WTC11 (cell line): ENCODE measurements at regions not wholly inside any gene's neighbourhood (a gene's known extent, or its start where the extent isn't known, plus 50 kb on each side); places are given as distances from the start of the nearest gene placed in this dataset.

Experiments
- ATAC-seq: fragments of 200-7000 bp; cut with Tn5 transposase; 2 replicates; pipeline ENCODE4 v1.10.0; 2021; ENCODE audit warnings: mild to moderate bottlenecking, moderate library complexity
- CTCF ChIA-PET: fragments of 300-600 bp; sonication (Branson Sonifier 250); formaldehyde crosslinking; loops from one replicate; lab custom pipeline; 2021; ENCODE audit warnings: antibody characterized with exemption; lab: Charles Lee
- POLR2A ChIA-PET: fragments of 350-600 bp; sonication (Branson Sonifier 250); formaldehyde crosslinking; loops from one replicate; lab custom pipeline; 2021; ENCODE audit warnings: antibody characterized with exemption; lab: Charles Lee
- DNase-seq: peaks from one replicate; pipeline ENCODE4 v3.0.0; 2021; ENCODE audit warnings: low spot score
- H3K27ac Mint-ChIP-seq: 2 replicates; pipeline ENCODE4 v1.8.0; 2021; ENCODE audit warnings: mixed read lengths
- H3K27me3 Mint-ChIP-seq: 2 replicates; pipeline ENCODE4 v1.8.0; 2021; ENCODE audit warnings: low read depth, mild to moderate bottlenecking, moderate library complexity, mixed read lengths
- H3K36me3 Mint-ChIP-seq: 2 replicates; pipeline ENCODE4 v1.8.0; 2021; ENCODE audit warnings: mixed read lengths
- H3K4me1 Mint-ChIP-seq: 2 replicates; pipeline ENCODE4 v1.8.0; 2022; ENCODE audit warnings: mixed read lengths
- H3K4me3 Mint-ChIP-seq: 2 replicates; pipeline ENCODE4 v1.8.0; 2021; ENCODE audit warnings: mild to moderate bottlenecking, moderate library complexity, mixed read lengths
- H3K9me3 Mint-ChIP-seq: 2 replicates; pipeline ENCODE4 v1.8.0; 2021; ENCODE audit warnings: mixed read lengths
- CREB1 ChIP-seq: sonication (generic); formaldehyde crosslinking; IDR thresholded peaks from 2 replicates; pipeline ENCODE4 v1.8.0; 2023; ENCODE audit warnings: mild to moderate bottlenecking, missing genetic modification reagents
- ETV6 ChIP-seq: sonication (generic); formaldehyde crosslinking; IDR thresholded peaks from 2 replicates; pipeline ENCODE4 v1.8.1; 2022; ENCODE audit warnings: mild to moderate bottlenecking, missing genetic modification reagents
- FOXJ3 ChIP-seq: sonication (generic); formaldehyde crosslinking; IDR thresholded peaks from 2 replicates; pipeline ENCODE4 v1.9.0; 2021; ENCODE audit warnings: missing genetic modification reagents, mild to moderate bottlenecking, borderline replicate concordance
- IRF2 ChIP-seq: sonication (generic); formaldehyde crosslinking; IDR thresholded peaks from 2 replicates; pipeline ENCODE4 v1.8.0; 2022; ENCODE audit warnings: low read depth, missing genetic modification reagents, borderline replicate concordance
- MYBL2 ChIP-seq: sonication (generic); formaldehyde crosslinking; IDR thresholded peaks from 2 replicates; pipeline ENCODE4 v1.8.1; 2023; ENCODE audit warnings: mild to moderate bottlenecking, moderate library complexity, missing genetic modification reagents
- NR2C2 ChIP-seq: sonication (generic); formaldehyde crosslinking; IDR thresholded peaks from 2 replicates; pipeline ENCODE4 v1.8.0; 2022; ENCODE audit warnings: mild to moderate bottlenecking, missing genetic modification reagents
- RELA ChIP-seq: sonication (generic); formaldehyde crosslinking; IDR thresholded peaks from 2 replicates; pipeline ENCODE4 v1.8.1; 2022; ENCODE audit warnings: missing genetic modification reagents, mild to moderate bottlenecking, borderline replicate concordance
- ZNF423 ChIP-seq: fragments of 250-450 bp; sonication (Bioruptor Pico); IDR thresholded peaks from 2 replicates; pipeline ENCODE4 v2.1.2; 2022; ENCODE audit warnings: mild to moderate bottlenecking, moderate library complexity
- TF ChIP-seq, protein P1 (sequence below): fragments of 250-450 bp; sonication (Bioruptor Pico); IDR thresholded peaks from 2 replicates; pipeline ENCODE4 v1.9.0; 2021; ENCODE audit warnings: mild to moderate bottlenecking, borderline replicate concordance
- TF ChIP-seq, protein P2 (sequence below): sonication (generic); formaldehyde crosslinking; IDR thresholded peaks from 2 replicates; pipeline ENCODE4 v1.8.1; 2022; ENCODE audit warnings: low read depth, missing genetic modification reagents, borderline replicate concordance
- TF ChIP-seq, protein P3 (sequence below): fragments of 250-450 bp; sonication (Bioruptor Pico); IDR thresholded peaks from 2 replicates; pipeline ENCODE4 v1.8.0; 2021; ENCODE audit warnings: mild to moderate bottlenecking
- TF ChIP-seq, protein P4 (sequence below): sonication (generic); formaldehyde crosslinking; IDR thresholded peaks from 2 replicates; pipeline ENCODE4 v1.8.1; 2022; ENCODE audit warnings: mild to moderate bottlenecking, moderate library complexity, missing genetic modification reagents
- TF ChIP-seq, protein P5 (sequence below): sonication (generic); formaldehyde crosslinking; IDR thresholded peaks from 2 replicates; pipeline ENCODE4 v1.8.1; 2023; ENCODE audit warnings: mild to moderate bottlenecking, moderate library complexity, missing genetic modification reagents
- TF ChIP-seq, protein P6 (sequence below): sonication (generic); formaldehyde crosslinking; conservative IDR thresholded peaks from 2 replicates; pipeline ENCODE4 v1.8.1; 2023; ENCODE audit warnings: mild to moderate bottlenecking, low read depth, missing genetic modification reagents, moderate library complexity

DNA sequence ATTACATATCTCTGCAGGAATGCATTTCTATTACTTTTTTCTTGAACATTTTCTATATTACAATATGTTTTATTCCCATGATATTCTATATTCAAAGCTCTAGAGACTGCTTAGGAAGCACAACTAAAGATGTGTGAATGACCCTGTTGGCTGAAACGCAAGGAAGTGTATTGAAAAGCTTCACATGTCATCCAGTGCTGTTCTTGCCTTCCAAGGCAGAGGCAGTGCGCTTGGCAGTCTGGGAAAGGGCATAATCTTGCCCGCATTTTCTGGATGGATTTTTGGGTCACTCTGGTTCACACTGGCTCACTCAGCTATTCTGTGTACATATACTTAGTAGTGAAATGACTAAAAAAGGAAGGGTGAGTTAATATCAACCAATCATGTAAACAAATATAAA lies 262.4 kb downstream of the PTPRC start:
- H3K27ac Mint-ChIP-seq = no peak overlapping the region
- ChIA-PET CTCF (no interaction called here), POLR2A (no interaction called here)
- ATAC-seq = no peak
- no peaks in the 10 kb centered on the region for H3K36me3 Mint-ChIP-seq
- H3K27me3 Mint-ChIP-seq = no peaks in the 10 kb centered on the region
- no peak overlapping the region for H3K4me3 Mint-ChIP-seq
- TF ChIP-seq, protein P1, sequence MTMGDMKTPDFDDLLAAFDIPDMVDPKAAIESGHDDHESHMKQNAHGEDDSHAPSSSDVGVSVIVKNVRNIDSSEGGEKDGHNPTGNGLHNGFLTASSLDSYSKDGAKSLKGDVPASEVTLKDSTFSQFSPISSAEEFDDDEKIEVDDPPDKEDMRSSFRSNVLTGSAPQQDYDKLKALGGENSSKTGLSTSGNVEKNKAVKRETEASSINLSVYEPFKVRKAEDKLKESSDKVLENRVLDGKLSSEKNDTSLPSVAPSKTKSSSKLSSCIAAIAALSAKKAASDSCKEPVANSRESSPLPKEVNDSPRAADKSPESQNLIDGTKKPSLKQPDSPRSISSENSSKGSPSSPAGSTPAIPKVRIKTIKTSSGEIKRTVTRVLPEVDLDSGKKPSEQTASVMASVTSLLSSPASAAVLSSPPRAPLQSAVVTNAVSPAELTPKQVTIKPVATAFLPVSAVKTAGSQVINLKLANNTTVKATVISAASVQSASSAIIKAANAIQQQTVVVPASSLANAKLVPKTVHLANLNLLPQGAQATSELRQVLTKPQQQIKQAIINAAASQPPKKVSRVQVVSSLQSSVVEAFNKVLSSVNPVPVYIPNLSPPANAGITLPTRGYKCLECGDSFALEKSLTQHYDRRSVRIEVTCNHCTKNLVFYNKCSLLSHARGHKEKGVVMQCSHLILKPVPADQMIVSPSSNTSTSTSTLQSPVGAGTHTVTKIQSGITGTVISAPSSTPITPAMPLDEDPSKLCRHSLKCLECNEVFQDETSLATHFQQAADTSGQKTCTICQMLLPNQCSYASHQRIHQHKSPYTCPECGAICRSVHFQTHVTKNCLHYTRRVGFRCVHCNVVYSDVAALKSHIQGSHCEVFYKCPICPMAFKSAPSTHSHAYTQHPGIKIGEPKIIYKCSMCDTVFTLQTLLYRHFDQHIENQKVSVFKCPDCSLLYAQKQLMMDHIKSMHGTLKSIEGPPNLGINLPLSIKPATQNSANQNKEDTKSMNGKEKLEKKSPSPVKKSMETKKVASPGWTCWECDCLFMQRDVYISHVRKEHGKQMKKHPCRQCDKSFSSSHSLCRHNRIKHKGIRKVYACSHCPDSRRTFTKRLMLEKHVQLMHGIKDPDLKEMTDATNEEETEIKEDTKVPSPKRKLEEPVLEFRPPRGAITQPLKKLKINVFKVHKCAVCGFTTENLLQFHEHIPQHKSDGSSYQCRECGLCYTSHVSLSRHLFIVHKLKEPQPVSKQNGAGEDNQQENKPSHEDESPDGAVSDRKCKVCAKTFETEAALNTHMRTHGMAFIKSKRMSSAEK (CRISPR knock-in tag) = no peak
- no peak for TF ChIP-seq CREB1
- peaks cover 17% of the 10 kb centered on the region for H3K4me1 Mint-ChIP-seq
- DNase-seq = no peak
- no peaks in the 10 kb centered on the region for H3K9me3 Mint-ChIP-seq

DNA sequence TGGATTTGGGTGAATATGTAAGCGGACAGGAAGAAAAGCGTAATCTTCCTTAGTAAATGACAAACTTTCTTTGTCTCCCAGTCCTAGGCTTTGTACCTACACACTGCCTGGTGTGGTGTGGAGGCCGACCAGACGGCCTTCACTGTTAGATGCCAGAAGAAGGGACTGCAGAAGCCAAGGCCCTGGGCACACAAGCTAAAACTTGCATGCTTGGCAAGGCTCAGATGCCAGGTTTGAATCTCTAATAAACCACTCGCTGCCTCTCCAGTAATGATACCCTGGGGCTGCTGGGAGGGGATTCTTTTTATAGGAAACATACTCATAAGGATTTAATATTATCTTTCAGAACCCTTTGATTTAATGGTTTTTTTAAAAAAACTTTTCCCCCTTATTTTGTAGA lies 263.8 kb downstream of the PTPRC start:
- no peaks in the 10 kb centered on the region for H3K27me3 Mint-ChIP-seq
- peaks cover 17% of the 10 kb centered on the region for H3K4me1 Mint-ChIP-seq
- TF ChIP-seq ETV6 (no peak), NR2C2 (no peak), IRF2 (no peak)
- TF ChIP-seq, protein P2, sequence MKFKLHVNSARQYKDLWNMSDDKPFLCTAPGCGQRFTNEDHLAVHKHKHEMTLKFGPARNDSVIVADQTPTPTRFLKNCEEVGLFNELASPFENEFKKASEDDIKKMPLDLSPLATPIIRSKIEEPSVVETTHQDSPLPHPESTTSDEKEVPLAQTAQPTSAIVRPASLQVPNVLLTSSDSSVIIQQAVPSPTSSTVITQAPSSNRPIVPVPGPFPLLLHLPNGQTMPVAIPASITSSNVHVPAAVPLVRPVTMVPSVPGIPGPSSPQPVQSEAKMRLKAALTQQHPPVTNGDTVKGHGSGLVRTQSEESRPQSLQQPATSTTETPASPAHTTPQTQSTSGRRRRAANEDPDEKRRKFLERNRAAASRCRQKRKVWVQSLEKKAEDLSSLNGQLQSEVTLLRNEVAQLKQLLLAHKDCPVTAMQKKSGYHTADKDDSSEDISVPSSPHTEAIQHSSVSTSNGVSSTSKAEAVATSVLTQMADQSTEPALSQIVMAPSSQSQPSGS (CRISPR knock-in tag) = no peak
- ATAC-seq (peak; percentile 58), DNase-seq (no peak)
- H3K27ac Mint-ChIP-seq = peak overlapping the region; percentile 83; the same call in 1 of the 2 replicates
- ChIA-PET CTCF (interaction anchor here (1.1 kb wide), 1 partner anchor 10 kb away, joined by 3 read pairs; no protein-coding TSS in a partner anchor), POLR2A (no interaction called here)
- no peaks in the 10 kb centered on the region for H3K36me3 Mint-ChIP-seq
- no peaks in the 10 kb centered on the region for H3K9me3 Mint-ChIP-seq
- H3K4me3 Mint-ChIP-seq = no peak overlapping the region

DNA sequence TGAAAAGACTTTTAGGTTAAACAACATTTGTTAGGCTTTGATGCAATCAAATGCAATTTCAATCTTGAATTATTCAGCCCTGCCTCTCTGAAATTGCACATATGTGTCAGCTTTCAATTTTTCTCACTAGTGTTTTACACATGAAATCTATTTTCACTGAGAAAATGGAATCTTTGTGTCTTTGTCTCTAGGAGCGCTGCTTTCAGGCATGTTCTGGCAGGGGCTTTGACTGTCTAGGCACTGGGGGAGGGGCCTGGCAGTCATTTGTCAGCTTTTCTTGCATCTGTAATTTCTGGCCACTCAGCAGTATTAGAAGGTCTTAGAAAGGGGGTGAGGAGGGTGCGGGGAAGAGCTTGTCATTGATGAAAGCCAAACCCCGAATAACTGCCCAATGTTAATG lies 264.4 kb downstream of the PTPRC start:
- peaks cover 17% of the 10 kb centered on the region for H3K4me1 Mint-ChIP-seq
- CTCF ChIA-PET = interaction anchor here (0.8 to 1.1 kb wide), 2 partner anchors 11 to 519 kb away, joined by 3 to 4 read pairs; no protein-coding TSS in a partner anchor
- peak; percentile 38 for DNase-seq
- H3K27me3 Mint-ChIP-seq = no peaks in the 10 kb centered on the region
- H3K4me3 Mint-ChIP-seq = 0 out of 2 replicates have a peak overlapping the region, but pooled peaks have one; percentile 4
- H3K27ac Mint-ChIP-seq = peak overlapping the region; percentile 83; the same call in 1 of the 2 replicates
- no peaks in the 10 kb centered on the region for H3K36me3 Mint-ChIP-seq
- ATAC-seq = peak; percentile 94
- H3K9me3 Mint-ChIP-seq = no peaks in the 10 kb centered on the region
- POLR2A ChIA-PET = no interaction called here
- TF ChIP-seq MYBL2 (CRISPR knock-in tag) (no peak), ZNF423 (no peak), FOXJ3 (CRISPR knock-in tag) (no peak), RELA (CRISPR knock-in tag) (no peak)
- TF ChIP-seq, protein P3, sequence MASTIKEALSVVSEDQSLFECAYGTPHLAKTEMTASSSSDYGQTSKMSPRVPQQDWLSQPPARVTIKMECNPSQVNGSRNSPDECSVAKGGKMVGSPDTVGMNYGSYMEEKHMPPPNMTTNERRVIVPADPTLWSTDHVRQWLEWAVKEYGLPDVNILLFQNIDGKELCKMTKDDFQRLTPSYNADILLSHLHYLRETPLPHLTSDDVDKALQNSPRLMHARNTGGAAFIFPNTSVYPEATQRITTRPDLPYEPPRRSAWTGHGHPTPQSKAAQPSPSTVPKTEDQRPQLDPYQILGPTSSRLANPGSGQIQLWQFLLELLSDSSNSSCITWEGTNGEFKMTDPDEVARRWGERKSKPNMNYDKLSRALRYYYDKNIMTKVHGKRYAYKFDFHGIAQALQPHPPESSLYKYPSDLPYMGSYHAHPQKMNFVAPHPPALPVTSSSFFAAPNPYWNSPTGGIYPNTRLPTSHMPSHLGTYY (CRISPR knock-in tag) = no peak
- TF ChIP-seq, protein P4, sequence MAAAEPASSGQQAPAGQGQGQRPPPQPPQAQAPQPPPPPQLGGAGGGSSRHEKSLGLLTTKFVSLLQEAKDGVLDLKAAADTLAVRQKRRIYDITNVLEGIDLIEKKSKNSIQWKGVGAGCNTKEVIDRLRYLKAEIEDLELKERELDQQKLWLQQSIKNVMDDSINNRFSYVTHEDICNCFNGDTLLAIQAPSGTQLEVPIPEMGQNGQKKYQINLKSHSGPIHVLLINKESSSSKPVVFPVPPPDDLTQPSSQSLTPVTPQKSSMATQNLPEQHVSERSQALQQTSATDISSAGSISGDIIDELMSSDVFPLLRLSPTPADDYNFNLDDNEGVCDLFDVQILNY (CRISPR knock-in tag) = no peak
- TF ChIP-seq, protein P5, sequence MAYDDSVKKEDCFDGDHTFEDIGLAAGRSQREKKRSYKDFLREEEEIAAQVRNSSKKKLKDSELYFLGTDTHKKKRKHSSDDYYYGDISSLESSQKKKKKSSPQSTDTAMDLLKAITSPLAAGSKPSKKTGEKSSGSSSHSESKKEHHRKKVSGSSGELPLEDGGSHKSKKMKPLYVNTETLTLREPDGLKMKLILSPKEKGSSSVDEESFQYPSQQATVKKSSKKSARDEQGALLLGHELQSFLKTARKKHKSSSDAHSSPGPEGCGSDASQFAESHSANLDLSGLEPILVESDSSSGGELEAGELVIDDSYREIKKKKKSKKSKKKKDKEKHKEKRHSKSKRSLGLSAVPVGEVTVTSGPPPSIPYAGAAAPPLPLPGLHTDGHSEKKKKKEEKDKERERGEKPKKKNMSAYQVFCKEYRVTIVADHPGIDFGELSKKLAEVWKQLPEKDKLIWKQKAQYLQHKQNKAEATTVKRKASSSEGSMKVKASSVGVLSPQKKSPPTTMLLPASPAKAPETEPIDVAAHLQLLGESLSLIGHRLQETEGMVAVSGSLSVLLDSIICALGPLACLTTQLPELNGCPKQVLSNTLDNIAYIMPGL (CRISPR knock-in tag) = no peak
- TF ChIP-seq, protein P6, sequence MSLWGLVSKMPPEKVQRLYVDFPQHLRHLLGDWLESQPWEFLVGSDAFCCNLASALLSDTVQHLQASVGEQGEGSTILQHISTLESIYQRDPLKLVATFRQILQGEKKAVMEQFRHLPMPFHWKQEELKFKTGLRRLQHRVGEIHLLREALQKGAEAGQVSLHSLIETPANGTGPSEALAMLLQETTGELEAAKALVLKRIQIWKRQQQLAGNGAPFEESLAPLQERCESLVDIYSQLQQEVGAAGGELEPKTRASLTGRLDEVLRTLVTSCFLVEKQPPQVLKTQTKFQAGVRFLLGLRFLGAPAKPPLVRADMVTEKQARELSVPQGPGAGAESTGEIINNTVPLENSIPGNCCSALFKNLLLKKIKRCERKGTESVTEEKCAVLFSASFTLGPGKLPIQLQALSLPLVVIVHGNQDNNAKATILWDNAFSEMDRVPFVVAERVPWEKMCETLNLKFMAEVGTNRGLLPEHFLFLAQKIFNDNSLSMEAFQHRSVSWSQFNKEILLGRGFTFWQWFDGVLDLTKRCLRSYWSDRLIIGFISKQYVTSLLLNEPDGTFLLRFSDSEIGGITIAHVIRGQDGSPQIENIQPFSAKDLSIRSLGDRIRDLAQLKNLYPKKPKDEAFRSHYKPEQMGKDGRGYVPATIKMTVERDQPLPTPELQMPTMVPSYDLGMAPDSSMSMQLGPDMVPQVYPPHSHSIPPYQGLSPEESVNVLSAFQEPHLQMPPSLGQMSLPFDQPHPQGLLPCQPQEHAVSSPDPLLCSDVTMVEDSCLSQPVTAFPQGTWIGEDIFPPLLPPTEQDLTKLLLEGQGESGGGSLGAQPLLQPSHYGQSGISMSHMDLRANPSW (CRISPR knock-in tag) = no peak
- TF ChIP-seq, protein P1 (CRISPR knock-in tag) = no peak
